HG03342 (cell line): ENCODE measurements at regions not wholly inside any gene's neighbourhood (a gene's known extent, or its start where the extent isn't known, plus 50 kb on each side); places are given as distances from the start of the nearest gene placed in this dataset.

Experiments
- ATAC-seq: cut with Tn5 transposase; IDR thresholded peaks from one replicate; pipeline ENCODE4 v1.9.1; 2021; ENCODE audit warnings: mild to moderate bottlenecking, moderate library complexity; ENCODE audit not compliant: unreplicated experiment

GRCh38 chr10:33753389-33753788, 418.9 kb upstream of the NRP1 start:
- no peak for ATAC-seq

GRCh38 chr10:33749790-33750189, 415.3 kb upstream of the NRP1 start:
- ATAC-seq: no peak

- no peak for ATAC-seq
Observed at GRCh38 chr10:33749067-33749735, 414.7 kb upstream of the NRP1 start.

GRCh38 chr10:33746836-33747268, 412.4 kb upstream of the NRP1 start:
- ATAC-seq: no peak

- ATAC-seq: no peak
Observed at GRCh38 chr10:33746186-33746585, 411.7 kb upstream of the NRP1 start.

GRCh38 chr10:33743429-33743857, 409.0 kb upstream of the NRP1 start:
- ATAC-seq: no peak

- no peak for ATAC-seq
Observed at GRCh38 chr10:33739031-33739430, 404.6 kb upstream of the NRP1 start.

- ATAC-seq: no peak
Observed at GRCh38 chr10:33735464-33735923, 401.0 kb upstream of the NRP1 start.

GRCh38 chr10:33734393-33735155, 400.1 kb upstream of the NRP1 start:
- no peak for ATAC-seq

GRCh38 chr10:33733058-33733457, 398.6 kb upstream of the NRP1 start:
- no peak for ATAC-seq

GRCh38 chr10:33732161-33732680, 397.8 kb upstream of the NRP1 start:
- no peak for ATAC-seq

GRCh38 chr10:33731322-33731721, 396.9 kb upstream of the NRP1 start:
- ATAC-seq: no peak

GRCh38 chr10:33725430-33725829, 391.0 kb upstream of the NRP1 start:
- no peak for ATAC-seq

- ATAC-seq: no peak
Observed at GRCh38 chr10:33723181-33723580, 388.7 kb upstream of the NRP1 start.

GRCh38 chr10:33722067-33722466, 387.6 kb upstream of the NRP1 start:
- no peak for ATAC-seq

GRCh38 chr10:33721509-33721908, 387.0 kb upstream of the NRP1 start:
- no peak for ATAC-seq

- ATAC-seq: no peak
Observed at GRCh38 chr10:33720161-33720560, 385.7 kb upstream of the NRP1 start.

GRCh38 chr10:33719005-33719703, 384.7 kb upstream of the NRP1 start:
- no peak for ATAC-seq

GRCh38 chr10:33716501-33717267, 382.2 kb upstream of the NRP1 start:
- ATAC-seq: no peak

- no peak for ATAC-seq
Observed at GRCh38 chr10:33715303-33715975, 381.0 kb upstream of the NRP1 start.
